ENCODE measurements at regions not wholly inside any gene's neighbourhood (a gene's known extent, or its start where the extent isn't known, plus 50 kb on each side); places are given as distances from the start of the nearest gene placed in this dataset.

DNA sequence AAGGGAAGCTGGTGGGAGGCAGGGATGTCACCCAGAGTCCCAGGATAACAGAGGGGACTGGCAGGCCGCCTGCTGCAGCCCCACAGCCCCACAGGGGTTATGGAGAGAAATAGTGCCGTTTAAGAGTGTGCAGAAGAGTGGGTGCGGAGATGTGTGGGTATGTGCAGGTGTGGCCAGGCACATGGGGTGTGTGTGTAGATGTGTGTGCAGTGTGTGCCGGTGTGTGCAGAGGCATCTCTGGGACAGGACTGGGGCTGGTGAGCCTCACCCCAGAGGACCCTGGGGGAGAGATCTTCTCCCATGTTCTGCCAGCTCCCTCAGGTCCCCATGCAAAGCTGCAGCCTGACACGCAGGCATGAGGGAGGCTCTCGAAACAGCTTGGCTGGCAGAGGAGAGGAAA, 157.4 kb downstream of the RBFOX3 start:
- peak in 1 of 8 experiments; percentile 11 for ATAC-seq (replicated peaks in 6 of 8)
- WGBS, 10 experiments = 67% methylated on average over 2 of the region's 6 CpGs; no CpG with 5 or more reads in 9 of the 10 experiments
- no peak overlapping the region for H3K27ac ChIP-seq
- H3K4me3 ChIP-seq = no peak overlapping the region
- in situ Hi-C loops (cut with MboI; ENCODE audit: low pct_unique_long_range_greater_than_20kb in 2 of 9, low sequenced_read_pairs in 9 of 9, unreplicated experiment in 9 of 9) = no loop called here
- no peaks in the 10 kb centered on the region for H3K4me1 ChIP-seq (replicated peaks in 1 of 2)

DNA sequence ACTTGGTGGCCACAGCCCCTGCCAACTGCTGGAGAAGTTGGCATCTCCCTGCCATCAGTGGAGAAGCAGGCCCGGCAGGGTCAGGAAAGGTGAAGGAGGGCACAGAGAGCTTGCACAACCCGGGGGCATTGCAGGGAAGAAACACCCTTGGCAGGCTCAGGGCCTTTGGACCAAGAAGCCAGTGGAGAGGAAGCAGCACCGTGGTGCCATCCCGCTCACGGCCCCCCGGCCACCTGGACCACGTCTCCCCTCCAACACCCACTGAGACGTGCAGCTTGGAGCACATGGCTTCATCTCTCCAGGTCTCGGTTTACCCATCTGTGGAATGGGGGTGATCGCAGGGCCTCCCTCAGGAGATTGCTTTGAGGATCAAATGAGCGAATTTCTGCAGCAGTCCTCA, 158.1 kb downstream of the RBFOX3 start:
- in situ Hi-C loops (cut with MboI; ENCODE audit: low pct_unique_long_range_greater_than_20kb in 2 of 9, low sequenced_read_pairs in 9 of 9, unreplicated experiment in 9 of 9) = no loop called here
- H3K27ac ChIP-seq = no peak overlapping the region
- no peak for ATAC-seq (replicated peaks in 6 of 8)
- 40 to 100% methylated on average over 1 of the region's 11 CpGs; no CpG with 5 or more reads in 8 of the 10 experiments for WGBS, 10 experiments
- no peak overlapping the region for H3K4me3 ChIP-seq
- no peaks in the 10 kb centered on the region for H3K4me1 ChIP-seq (replicated peaks in 1 of 2)

DNA sequence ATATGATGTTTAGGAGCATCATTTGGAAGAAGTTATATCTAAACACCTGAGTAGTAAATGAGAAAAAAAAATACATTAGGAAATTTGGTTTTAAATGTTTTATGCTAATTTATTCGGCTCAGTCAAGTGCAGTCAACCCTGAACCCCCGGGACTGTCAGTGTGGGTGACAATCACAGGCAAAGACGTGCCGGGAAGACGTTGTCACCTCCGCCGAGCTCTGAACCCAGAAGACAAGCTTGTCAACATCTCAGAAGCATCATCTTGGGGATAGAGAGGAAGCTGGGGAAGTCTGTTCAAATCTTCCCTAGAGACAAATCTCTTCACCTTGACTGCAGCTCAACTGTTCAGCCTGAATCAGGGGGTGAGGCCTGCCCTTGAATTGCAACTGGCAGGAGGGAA, 159.7 kb downstream of the RBFOX3 start:
- ATAC-seq (replicated peaks in 6 of 8) = no peak
- 44 to 100% (median 75%) methylated on average over 1 to 7 of the region's 7 CpGs; no CpG with 5 or more reads in 2 of the 10 experiments for WGBS, 10 experiments
- Histone ChIP-seq H3K4me3 (no peak overlapping the region), H3K4me1 (replicated peaks in 1 of 2) (peaks cover 0 to 5% of the 10 kb centered on the region in 2 donors), H3K27ac (no peak overlapping the region)
- in situ Hi-C loops (cut with MboI; ENCODE audit: low pct_unique_long_range_greater_than_20kb in 2 of 9, low sequenced_read_pairs in 9 of 9, unreplicated experiment in 9 of 9) = no loop called here

DNA sequence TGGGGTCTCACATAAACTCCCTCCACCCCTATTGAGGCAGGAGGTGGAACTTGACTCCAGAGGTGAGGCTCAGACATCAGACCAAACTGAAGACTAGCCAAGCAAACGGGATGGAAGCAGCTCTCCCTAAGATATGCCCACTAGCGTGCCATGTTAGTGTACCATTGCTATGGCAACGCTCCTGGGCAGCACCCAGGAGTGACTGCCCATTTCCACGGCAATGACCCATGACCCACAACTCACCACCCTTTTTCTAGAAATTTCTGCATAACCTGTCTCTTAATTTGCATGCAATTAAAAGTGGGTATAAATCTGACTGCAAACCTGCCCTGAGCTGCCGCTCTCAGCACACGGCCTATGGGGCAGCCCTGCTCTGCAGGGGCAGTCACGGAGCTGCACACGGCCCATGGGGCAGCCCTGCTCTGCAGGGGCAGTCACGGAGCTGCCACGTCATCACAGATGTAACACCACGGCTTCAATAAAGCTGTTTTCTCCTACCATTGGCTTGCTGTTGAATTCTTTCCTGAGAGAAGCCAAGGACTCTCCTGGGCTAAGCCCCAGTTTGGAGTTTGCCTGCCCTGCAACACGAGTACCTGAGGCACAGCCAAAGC, 164.3 kb downstream of the RBFOX3 start:
- WGBS, 10 experiments = 0 to 80% (median 66%) methylated on average over 1 to 7 of the region's 12 CpGs; no CpG with 5 or more reads in 1 of the 10 experiments
- Histone ChIP-seq H3K27ac (no peak overlapping the region), H3K4me1 (replicated peaks in 1 of 2) (peaks cover 0 to 10% of the 10 kb centered on the region in 2 donors), H3K4me3 (no peak overlapping the region)
- in situ Hi-C loops (cut with MboI; ENCODE audit: low pct_unique_long_range_greater_than_20kb in 2 of 9, low sequenced_read_pairs in 9 of 9, unreplicated experiment in 9 of 9) = no loop called here
- peak in 7 of 8 experiments; percentile 23 to 79 (median 67) for ATAC-seq (replicated peaks in 6 of 8)

DNA sequence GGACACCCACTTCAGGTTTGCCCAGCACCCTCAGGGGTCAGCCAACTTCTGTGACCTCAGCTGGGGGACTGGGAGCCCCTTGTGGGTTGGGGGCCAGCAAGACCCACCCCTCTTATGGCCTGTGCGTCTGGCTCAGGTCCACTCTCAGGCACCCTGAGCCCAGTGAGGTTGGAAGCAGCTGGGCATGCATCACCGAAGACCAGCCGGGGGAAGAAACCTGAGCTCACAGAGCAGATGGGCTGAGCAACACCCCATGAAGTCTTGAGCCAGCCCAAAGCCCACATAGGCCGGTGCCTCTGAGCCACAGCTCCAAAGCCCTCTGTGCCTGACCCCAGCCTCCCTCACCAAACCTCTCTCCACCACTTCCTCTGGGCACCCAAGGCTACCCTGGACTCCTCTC, 166.7 kb downstream of the RBFOX3 start:
- 100% methylated on average over 1 of the region's 4 CpGs; no CpG with 5 or more reads in 9 of the 10 experiments for WGBS, 10 experiments
- ATAC-seq (replicated peaks in 6 of 8) = no peak
- in situ Hi-C loops (cut with MboI; ENCODE audit: low pct_unique_long_range_greater_than_20kb in 2 of 9, low sequenced_read_pairs in 9 of 9, unreplicated experiment in 9 of 9) = no loop called here
- no peak overlapping the region for H3K4me3 ChIP-seq
- no peak overlapping the region for H3K27ac ChIP-seq
- peaks cover 9 to 16% of the 10 kb centered on the region in 2 donors for H3K4me1 ChIP-seq (replicated peaks in 1 of 2)

DNA sequence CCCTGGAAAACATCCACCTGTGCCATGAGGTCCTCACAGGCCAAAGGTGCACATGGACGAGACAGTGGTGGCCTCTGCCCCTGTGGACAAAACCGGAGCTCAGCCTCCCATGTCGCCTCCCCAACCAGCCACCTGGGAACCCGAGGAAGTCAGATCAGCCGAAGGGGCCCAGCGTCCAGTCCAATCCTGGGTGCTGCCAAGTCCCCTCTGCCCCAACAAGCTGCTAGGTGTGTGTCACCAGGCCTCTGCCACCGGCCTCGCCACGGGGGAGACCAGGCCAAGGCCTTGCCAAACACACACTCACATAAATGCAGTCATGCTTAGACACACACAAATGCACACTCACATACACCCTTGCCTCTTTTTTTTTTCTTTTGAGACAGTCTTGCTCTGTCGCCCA, 167.8 kb downstream of the RBFOX3 start:
- peaks cover 21 to 27% of the 10 kb centered on the region in 2 donors for H3K4me1 ChIP-seq (replicated peaks in 1 of 2)
- H3K27ac ChIP-seq = no peak overlapping the region
- no peak overlapping the region for H3K4me3 ChIP-seq
- no peak for ATAC-seq (replicated peaks in 6 of 8)
- 46 to 100% (median 86%) methylated on average over 1 to 6 of the region's 10 CpGs; no CpG with 5 or more reads in 7 of the 10 experiments for WGBS, 10 experiments
- in situ Hi-C loops (cut with MboI; ENCODE audit: low pct_unique_long_range_greater_than_20kb in 2 of 9, low sequenced_read_pairs in 9 of 9, unreplicated experiment in 9 of 9) = no loop called here

DNA sequence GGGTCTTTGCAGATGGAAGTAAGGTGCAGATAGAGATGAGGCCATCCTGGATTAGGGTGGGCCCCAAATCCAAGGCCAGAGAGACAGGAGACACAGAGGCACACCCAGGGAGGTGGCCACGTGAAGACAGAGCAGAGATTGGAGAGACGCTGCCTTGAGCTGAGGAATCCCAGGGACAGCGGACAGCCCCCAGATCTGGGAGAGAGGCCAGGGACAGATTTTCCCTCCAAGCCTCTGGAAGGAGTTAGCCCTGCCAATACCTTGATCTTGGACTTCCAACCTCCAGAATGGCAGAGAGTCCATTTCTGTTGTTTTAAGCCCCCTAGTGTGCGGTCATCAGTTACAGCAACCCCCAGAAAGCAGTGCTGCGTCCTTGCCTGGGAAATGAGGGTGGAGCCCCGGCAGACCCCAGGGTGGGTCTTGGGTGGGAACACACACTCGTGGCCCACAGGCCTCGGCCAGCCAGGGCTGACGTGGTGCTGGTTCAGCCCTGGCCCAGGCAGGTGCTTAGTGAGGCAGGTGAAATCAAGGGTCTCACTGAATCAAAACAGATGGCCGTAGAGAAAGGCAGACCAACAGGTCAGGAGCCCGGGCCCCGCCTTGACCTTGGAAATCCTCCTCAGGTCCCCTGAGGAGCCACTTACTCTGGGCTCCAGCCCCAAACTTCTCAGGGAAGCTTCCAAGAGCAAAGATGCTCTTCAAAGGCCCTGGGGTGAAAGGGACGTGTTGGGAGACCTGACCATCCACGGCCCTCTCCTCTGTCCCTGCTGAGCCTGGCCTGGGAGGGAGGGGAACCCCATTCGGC, 169.3 kb downstream of the RBFOX3 start:
- in situ Hi-C loops (cut with MboI; ENCODE audit: low pct_unique_long_range_greater_than_20kb in 2 of 9, low sequenced_read_pairs in 9 of 9, unreplicated experiment in 9 of 9) = no loop called here
- H3K27ac ChIP-seq = no peak overlapping the region
- peaks cover 28 to 34% of the 10 kb centered on the region in 2 donors for H3K4me1 ChIP-seq (replicated peaks in 1 of 2)
- no peak overlapping the region for H3K4me3 ChIP-seq
- no peak for ATAC-seq (replicated peaks in 6 of 8)
- 80 to 100% (median 80%) methylated on average over 1 of the region's 15 CpGs; no CpG with 5 or more reads in 7 of the 10 experiments for WGBS, 10 experiments

DNA sequence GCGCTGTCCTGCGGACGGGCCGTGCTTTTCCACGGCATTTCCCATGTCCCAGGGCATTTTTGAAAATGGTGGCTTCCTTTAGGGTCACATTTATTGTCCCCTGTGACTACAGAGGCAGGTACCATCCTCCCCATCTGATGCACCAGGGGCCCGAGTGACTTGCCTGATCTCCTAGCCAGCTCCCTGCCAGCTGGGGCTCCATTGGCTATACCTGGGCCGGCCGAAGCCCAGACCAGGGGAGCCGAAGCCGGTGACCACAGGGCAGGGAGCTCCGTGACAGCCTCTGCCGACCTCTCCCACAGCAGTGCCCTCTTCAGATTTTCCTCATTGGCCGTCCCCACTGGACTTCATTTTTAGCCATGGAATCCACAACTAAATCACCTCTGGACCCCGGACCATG, 170.6 kb downstream of the RBFOX3 start:
- in situ Hi-C loops (cut with MboI; ENCODE audit: low pct_unique_long_range_greater_than_20kb in 2 of 9, low sequenced_read_pairs in 9 of 9, unreplicated experiment in 9 of 9) = no loop called here
- WGBS, 10 experiments = 24 to 100% (median 91%) methylated on average over 1 to 7 of the region's 14 CpGs; no CpG with 5 or more reads in 4 of the 10 experiments
- H3K4me3 ChIP-seq = no peak overlapping the region

DNA sequence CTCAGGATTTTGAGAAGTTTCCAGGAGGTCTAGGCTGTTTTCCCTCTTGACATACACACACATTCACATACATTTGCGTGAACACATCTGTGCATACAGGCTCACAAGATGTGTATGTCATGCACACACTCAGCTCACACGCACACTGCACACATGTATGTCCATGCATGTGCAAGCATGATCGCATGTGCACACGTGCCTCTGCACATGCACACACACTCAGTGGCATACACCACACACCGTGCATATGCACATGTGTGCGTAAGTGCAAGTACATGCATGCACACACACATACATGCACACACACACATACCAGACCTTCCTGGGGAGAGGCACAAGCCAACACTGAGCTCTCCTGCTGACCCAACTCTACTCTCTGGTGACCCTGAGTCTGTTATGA, 171.4 kb downstream of the RBFOX3 start:
- ATAC-seq (replicated peaks in 6 of 8) = peak in 4 of 8 experiments; percentile 1 to 4 (median 2)
- H3K4me1 ChIP-seq (replicated peaks in 1 of 2) = peaks cover 28 to 32% of the 10 kb centered on the region in 2 donors
- H3K4me3 ChIP-seq = no peak overlapping the region
- peak overlapping the region in 1 of 2 donors; percentile 31 for H3K27ac ChIP-seq
- in situ Hi-C loops (cut with MboI; ENCODE audit: low pct_unique_long_range_greater_than_20kb in 2 of 9, low sequenced_read_pairs in 9 of 9, unreplicated experiment in 9 of 9) = no loop called here
- 80 to 94% (median 81%) methylated on average over 1 to 4 of the region's 6 CpGs; no CpG with 5 or more reads in 7 of the 10 experiments for WGBS, 10 experiments

More for the DNA sequence above, 170.6 kb downstream of the RBFOX3 start:
- Histone ChIP-seq H3K27ac (no peak overlapping the region), H3K4me1 (replicated peaks in 1 of 2) (peaks cover 28 to 32% of the 10 kb centered on the region in 2 donors)
- no peak for ATAC-seq (replicated peaks in 6 of 8)

DNA sequence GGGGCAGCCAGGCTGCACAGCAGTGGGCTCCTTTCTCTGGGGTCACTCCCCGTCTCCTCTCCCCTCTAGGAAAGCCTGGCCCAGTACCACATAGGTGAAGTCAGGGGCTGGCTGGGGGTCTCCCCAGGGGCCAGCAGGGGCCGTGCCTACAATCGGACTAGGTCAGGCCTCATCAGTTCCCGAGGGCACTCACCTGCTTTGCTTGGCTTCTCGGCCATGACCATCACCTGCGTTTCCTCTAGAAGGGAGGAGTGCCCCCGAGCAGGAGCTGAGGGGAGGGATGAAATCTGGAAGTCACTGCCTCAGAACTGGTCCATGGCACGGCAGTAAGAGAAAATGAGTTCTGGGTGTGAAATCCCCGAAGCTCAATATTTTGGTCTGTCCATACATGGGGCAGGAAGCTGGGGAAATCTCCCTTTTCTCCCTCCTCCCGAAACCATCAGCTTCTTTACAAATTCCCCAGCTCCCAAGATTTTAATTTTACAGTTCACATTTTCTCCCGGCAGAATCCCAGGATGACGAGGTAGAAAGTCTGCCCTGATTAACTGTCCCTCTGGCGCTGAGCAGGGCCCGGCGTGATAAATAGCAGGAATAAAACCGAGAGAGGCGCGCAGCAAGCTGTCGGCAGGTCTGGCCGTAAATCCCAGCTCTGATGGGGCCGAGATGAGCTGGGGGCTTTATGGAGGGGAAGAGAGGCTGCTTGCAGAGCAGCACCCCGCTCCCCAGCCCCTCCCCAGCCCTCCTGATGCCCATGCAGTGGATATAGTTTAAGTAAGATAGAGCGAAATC, 172.1 kb downstream of the RBFOX3 start:
- H3K27ac ChIP-seq = peak overlapping the region; percentile 31 to 65
- in situ Hi-C loops (cut with MboI; ENCODE audit: low pct_unique_long_range_greater_than_20kb in 2 of 9, low sequenced_read_pairs in 9 of 9, unreplicated experiment in 9 of 9) = no loop called here
- peak in 5 of 8 experiments; percentile 70 to 90 (median 75) for ATAC-seq (replicated peaks in 6 of 8)
- WGBS, 10 experiments = 8 to 69% (median 38%) methylated on average over 1 to 7 of the region's 23 CpGs; no CpG with 5 or more reads in 3 of the 10 experiments
- no peak overlapping the region for H3K4me3 ChIP-seq
- H3K4me1 ChIP-seq (replicated peaks in 1 of 2) = peaks cover 28 to 32% of the 10 kb centered on the region in 2 donors

DNA sequence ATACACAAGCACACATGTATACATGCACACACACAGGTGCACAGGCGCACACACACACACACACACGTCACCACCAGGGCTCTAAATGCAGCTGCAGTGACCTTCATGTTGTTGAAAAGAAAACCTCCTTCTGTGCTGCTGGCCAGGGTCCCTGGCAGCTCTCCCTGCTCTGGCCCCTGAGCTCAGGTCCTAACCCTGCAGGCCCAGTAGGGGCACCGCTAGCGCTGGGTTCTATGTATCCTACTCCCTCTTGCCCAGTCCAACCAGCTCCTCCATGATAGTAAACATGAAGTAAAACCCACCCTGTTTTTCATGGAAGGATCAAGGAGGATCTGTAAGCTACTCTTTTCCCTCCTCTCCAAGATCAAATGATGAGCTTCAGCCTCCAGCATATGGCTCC, 172.8 kb downstream of the RBFOX3 start:
- Histone ChIP-seq H3K27ac (peak overlapping the region; percentile 31 to 65), H3K4me3 (no peak overlapping the region), H3K4me1 (replicated peaks in 1 of 2) (peaks cover 28 to 32% of the 10 kb centered on the region in 2 donors)
- in situ Hi-C loops (cut with MboI; ENCODE audit: low pct_unique_long_range_greater_than_20kb in 2 of 9, low sequenced_read_pairs in 9 of 9, unreplicated experiment in 9 of 9) = no loop called here
- ATAC-seq (replicated peaks in 6 of 8) = peak in 4 of 8 experiments; percentile 28 to 48 (median 42)
- WGBS, 10 experiments = 73 to 100% (median 79%) methylated on average over 1 to 4 of the region's 4 CpGs; no CpG with 5 or more reads in 7 of the 10 experiments

DNA sequence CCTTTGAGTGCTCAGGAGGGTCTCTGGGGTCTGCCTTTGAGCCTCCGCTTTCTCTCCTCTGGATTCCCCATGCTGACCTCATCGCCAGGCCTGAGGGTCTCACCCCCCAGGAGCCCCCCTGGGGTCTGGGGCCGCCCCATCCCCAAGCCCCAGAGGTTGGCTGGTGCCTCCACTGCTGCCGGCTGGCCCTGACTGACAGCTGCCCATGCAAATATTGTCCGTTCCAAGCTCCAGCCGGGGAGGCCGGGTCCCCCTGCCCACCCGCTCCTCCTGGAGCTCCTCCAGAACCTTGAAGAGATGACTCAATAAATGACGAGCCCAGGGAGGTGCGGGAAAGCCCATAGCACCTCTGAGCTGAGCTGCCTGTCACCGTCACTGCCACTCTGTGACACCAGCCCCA, 173.8 kb downstream of the RBFOX3 start:
- Histone ChIP-seq H3K4me1 (replicated peaks in 1 of 2) (peaks cover 28% of the 10 kb centered on the region in 2 donors), H3K27ac (no peak overlapping the region), H3K4me3 (no peak overlapping the region)
- ATAC-seq (replicated peaks in 6 of 8) = no peak
- 72 to 88% methylated on average over 4 to 8 of the region's 11 CpGs; no CpG with 5 or more reads in 8 of the 10 experiments for WGBS, 10 experiments
- in situ Hi-C loops (cut with MboI; ENCODE audit: low pct_unique_long_range_greater_than_20kb in 2 of 9, low sequenced_read_pairs in 9 of 9, unreplicated experiment in 9 of 9) = no loop called here

DNA sequence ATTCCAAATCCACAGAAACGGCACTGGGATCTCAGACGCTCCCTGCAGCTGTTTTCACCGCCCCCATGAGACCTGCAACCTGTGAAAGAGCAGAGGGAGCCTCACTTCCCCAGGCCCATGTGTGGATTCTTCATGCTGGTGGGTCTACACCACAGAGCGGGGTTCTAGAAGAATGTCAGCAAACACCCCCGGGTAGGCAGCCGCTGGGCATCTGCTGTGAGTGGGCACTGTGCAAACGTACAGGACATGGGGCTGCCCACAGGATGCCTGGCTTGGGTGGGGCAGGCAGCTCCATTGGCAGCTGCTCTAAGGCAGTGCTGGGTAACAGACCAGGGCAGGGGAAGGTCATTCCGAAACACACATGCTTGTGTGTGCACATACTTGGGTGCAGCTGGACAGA, 174.9 kb downstream of the RBFOX3 start:
- WGBS, 10 experiments = 36 to 100% (median 80%) methylated on average over 1 to 4 of the region's 8 CpGs; no CpG with 5 or more reads in 5 of the 10 experiments
- in situ Hi-C loops (cut with MboI; ENCODE audit: low pct_unique_long_range_greater_than_20kb in 2 of 9, low sequenced_read_pairs in 9 of 9, unreplicated experiment in 9 of 9) = no loop called here
- peaks cover 28% of the 10 kb centered on the region in 2 donors for H3K4me1 ChIP-seq (replicated peaks in 1 of 2)
- no peak overlapping the region for H3K27ac ChIP-seq
- ATAC-seq (replicated peaks in 6 of 8) = no peak
- H3K4me3 ChIP-seq = no peak overlapping the region
